HG02885 (cell line): ENCODE measurements at regions not wholly inside any gene's neighbourhood (a gene's known extent, or its start where the extent isn't known, plus 50 kb on each side); places are given as distances from the start of the nearest gene placed in this dataset.
"Not testable (repeated sequence)": the region's sequence is repeated elsewhere in the genome, so short reads cannot be mapped to it uniquely, and the experiment has no call there.

Experiments used
- ATAC-seq: cut with Tn5 transposase; IDR thresholded peaks from one replicate; pipeline ENCODE4 v1.9.1; 2021; ENCODE audit warnings: mild to moderate bottlenecking; ENCODE audit not compliant: unreplicated experiment, poor library complexity

GRCh38 chr5:104327801-104328200 lies 765.2 kb upstream of the NUDT12 start:
- no peak for ATAC-seq

GRCh38 chr5:104326966-104327365 lies 764.4 kb upstream of the NUDT12 start:
- ATAC-seq: no peak

GRCh38 chr5:104325356-104325755 lies 762.8 kb upstream of the NUDT12 start:
- ATAC-seq: no peak

- ATAC-seq: not testable (repeated sequence)
Observed at GRCh38 chr5:104316676-104317075, 754.1 kb upstream of the NUDT12 start.

- no peak for ATAC-seq
Observed at GRCh38 chr5:104312481-104312880, 749.9 kb upstream of the NUDT12 start.

GRCh38 chr5:104305602-104306001 lies 743.0 kb upstream of the NUDT12 start:
- ATAC-seq: no peak

GRCh38 chr5:104299998-104300706 lies 737.6 kb upstream of the NUDT12 start:
- no peak for ATAC-seq

- ATAC-seq: no peak
Observed at GRCh38 chr5:104298518-104298917, 735.9 kb upstream of the NUDT12 start.

GRCh38 chr5:104297076-104297475 lies 734.5 kb upstream of the NUDT12 start:
- no peak for ATAC-seq

GRCh38 chr5:104295991-104296390 lies 733.4 kb upstream of the NUDT12 start:
- no peak for ATAC-seq

- no peak for ATAC-seq
Observed at GRCh38 chr5:104283136-104283535, 720.5 kb upstream of the NUDT12 start.

- no peak for ATAC-seq
Observed at GRCh38 chr5:104273725-104274124, 711.1 kb upstream of the NUDT12 start.

GRCh38 chr5:104267320-104268015 lies 704.9 kb upstream of the NUDT12 start:
- ATAC-seq: no peak

GRCh38 chr5:104266161-104266560 lies 703.6 kb upstream of the NUDT12 start:
- no peak for ATAC-seq

GRCh38 chr5:104265531-104266140 lies 703.0 kb upstream of the NUDT12 start:
- ATAC-seq: no peak

- ATAC-seq: no peak
Observed at GRCh38 chr5:104247260-104247659, 684.7 kb upstream of the NUDT12 start.

- ATAC-seq: no peak
Observed at GRCh38 chr5:104241046-104241445, 678.5 kb upstream of the NUDT12 start.

- no peak for ATAC-seq
Observed at GRCh38 chr5:104237586-104237985, 675.0 kb upstream of the NUDT12 start.

GRCh38 chr5:104223885-104224773 lies 661.5 kb upstream of the NUDT12 start:
- ATAC-seq: no peak

- ATAC-seq: no peak
Observed at GRCh38 chr5:104218200-104218599, 655.6 kb upstream of the NUDT12 start.

GRCh38 chr5:104213216-104213615 lies 650.6 kb upstream of the NUDT12 start:
- ATAC-seq: no peak
